Chondrocyte (in vitro differentiated cells): ENCODE measurements at regions not wholly inside any gene's neighbourhood (a gene's known extent, or its start where the extent isn't known, plus 50 kb on each side); places are given as distances from the start of the nearest gene placed in this dataset.
A peak's percentile ranks its signal among the peaks of the same experiment; 100 is the strongest.

Experiments
- DNase-seq: peaks from one replicate; pipeline ENCODE4 v3.0.0; 2021; ENCODE audit warnings: mixed read lengths, low spot score
- H3K27ac Mint-ChIP-seq: one replicate; pipeline ENCODE4 v1.8.0; 2021; ENCODE audit warnings: mild to moderate bottlenecking, moderate library complexity, mixed read lengths; ENCODE audit not compliant: unreplicated experiment
- H3K27me3 Mint-ChIP-seq: 2 replicates; pipeline ENCODE4 v1.8.0; 2021; ENCODE audit warnings: low read depth, mixed read lengths
- H3K36me3 Mint-ChIP-seq: 2 replicates; pipeline ENCODE4 v1.8.0; 2021; ENCODE audit warnings: low read depth, mixed read lengths
- H3K4me1 Mint-ChIP-seq: 2 replicates; pipeline ENCODE4 v1.8.0; 2021; ENCODE audit warnings: low read depth, mild to moderate bottlenecking, mixed read lengths
- H3K4me3 Mint-ChIP-seq: one replicate; pipeline ENCODE4 v1.8.0; 2021; ENCODE audit warnings: mild to moderate bottlenecking, moderate library complexity, mixed read lengths; ENCODE audit not compliant: unreplicated experiment
- H3K9me3 Mint-ChIP-seq: 2 replicates; pipeline ENCODE4 v1.8.0; 2021; ENCODE audit warnings: low read depth, mixed read lengths
- CTCF ChIP-seq: fragments of 200-600 bp; sonication (generic); IDR thresholded peaks from 2 replicates; pipeline ENCODE4 v1.5.0; 2021; ENCODE audit warnings: antibody characterized with exemption, mild to moderate bottlenecking, moderate library complexity

- Mint-ChIP-seq H3K27me3 (peaks cover 2% of the 10 kb centered on the region), H3K4me1 (no peaks in the 10 kb centered on the region), H3K9me3 (no peaks in the 10 kb centered on the region), H3K36me3 (no peaks in the 10 kb centered on the region), H3K4me3 (no peak overlapping the region), H3K27ac (no peak overlapping the region)
- TF ChIP-seq CTCF = no peak
- no peak for DNase-seq
Measured at GRCh38 chr4:180640193-180640592, 1603.0 kb upstream of the TENM3 start.

- TF ChIP-seq CTCF = peak; percentile 54
- Mint-ChIP-seq H3K36me3 (no peaks in the 10 kb centered on the region), H3K27ac (no peak overlapping the region), H3K4me3 (no peak overlapping the region), H3K9me3 (no peaks in the 10 kb centered on the region), H3K27me3 (peaks cover 3% of the 10 kb centered on the region), H3K4me1 (no peaks in the 10 kb centered on the region)
- DNase-seq = no peak
Measured at GRCh38 chr4:180641495-180641894, 1601.7 kb upstream of the TENM3 start.

- H3K27me3 Mint-ChIP-seq = peaks cover 10% of the 10 kb centered on the region
- no peak for DNase-seq
- no peak overlapping the region for H3K4me3 Mint-ChIP-seq
- H3K4me1 Mint-ChIP-seq = no peaks in the 10 kb centered on the region
- H3K36me3 Mint-ChIP-seq = no peaks in the 10 kb centered on the region
- no peak for TF ChIP-seq CTCF
- no peaks in the 10 kb centered on the region for H3K9me3 Mint-ChIP-seq
- no peak overlapping the region for H3K27ac Mint-ChIP-seq
Measured at GRCh38 chr4:180642732-180643131, 1600.5 kb upstream of the TENM3 start.

GRCh38 chr4:180650273-180650672 is 1592.9 kb upstream of the TENM3 start:
- Mint-ChIP-seq H3K27ac (no peak overlapping the region), H3K27me3 (peaks cover 8% of the 10 kb centered on the region), H3K4me3 (no peak overlapping the region), H3K4me1 (no peaks in the 10 kb centered on the region), H3K36me3 (no peaks in the 10 kb centered on the region), H3K9me3 (no peaks in the 10 kb centered on the region)
- DNase-seq = no peak
- no peak for TF ChIP-seq CTCF

- TF ChIP-seq CTCF = no peak
- Mint-ChIP-seq H3K36me3 (no peaks in the 10 kb centered on the region), H3K4me1 (peaks cover 11% of the 10 kb centered on the region), H3K9me3 (no peaks in the 10 kb centered on the region), H3K4me3 (no peak overlapping the region), H3K27ac (no peak overlapping the region), H3K27me3 (no peaks in the 10 kb centered on the region)
- no peak for DNase-seq
Measured at GRCh38 chr4:180652533-180652932, 1590.7 kb upstream of the TENM3 start.
